ENCODE measurements at regions not wholly inside any gene's neighbourhood (a gene's known extent, or its start where the extent isn't known, plus 50 kb on each side); places are given as distances from the start of the nearest gene placed in this dataset.

DNA sequence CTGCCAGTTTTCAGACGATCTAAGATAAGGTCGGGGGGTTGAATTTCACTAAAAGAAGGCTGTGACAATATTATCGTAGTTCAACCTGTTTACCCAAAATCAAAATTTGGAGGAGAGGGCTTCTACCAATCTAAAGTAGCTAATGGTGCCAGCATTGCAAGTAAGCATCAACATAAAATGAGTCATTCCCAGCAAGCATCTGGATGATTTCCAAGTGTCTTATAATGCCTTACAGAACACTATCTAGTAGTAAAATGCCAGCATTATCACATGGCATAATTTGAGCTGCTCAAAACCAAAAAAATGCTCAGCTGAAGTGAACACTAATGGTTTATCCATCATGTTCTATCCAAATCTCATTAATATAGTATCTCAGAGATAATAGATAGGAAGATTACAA, 1193.9 kb downstream of the DNAJB9 start:
- H3K4me1 ChIP-seq: no peaks in the 10 kb centered on the region
- H3K27ac ChIP-seq: no peak overlapping the region
- no peak overlapping the region for H3K4me3 ChIP-seq (replicated peaks in 1 of 3)
- no peaks in the 10 kb centered on the region for H3K27me3 ChIP-seq
- no peak for TF ChIP-seq POLR2A (IDR thresholded peaks at IDR 0.05)
- TF ChIP-seq, protein P1, sequence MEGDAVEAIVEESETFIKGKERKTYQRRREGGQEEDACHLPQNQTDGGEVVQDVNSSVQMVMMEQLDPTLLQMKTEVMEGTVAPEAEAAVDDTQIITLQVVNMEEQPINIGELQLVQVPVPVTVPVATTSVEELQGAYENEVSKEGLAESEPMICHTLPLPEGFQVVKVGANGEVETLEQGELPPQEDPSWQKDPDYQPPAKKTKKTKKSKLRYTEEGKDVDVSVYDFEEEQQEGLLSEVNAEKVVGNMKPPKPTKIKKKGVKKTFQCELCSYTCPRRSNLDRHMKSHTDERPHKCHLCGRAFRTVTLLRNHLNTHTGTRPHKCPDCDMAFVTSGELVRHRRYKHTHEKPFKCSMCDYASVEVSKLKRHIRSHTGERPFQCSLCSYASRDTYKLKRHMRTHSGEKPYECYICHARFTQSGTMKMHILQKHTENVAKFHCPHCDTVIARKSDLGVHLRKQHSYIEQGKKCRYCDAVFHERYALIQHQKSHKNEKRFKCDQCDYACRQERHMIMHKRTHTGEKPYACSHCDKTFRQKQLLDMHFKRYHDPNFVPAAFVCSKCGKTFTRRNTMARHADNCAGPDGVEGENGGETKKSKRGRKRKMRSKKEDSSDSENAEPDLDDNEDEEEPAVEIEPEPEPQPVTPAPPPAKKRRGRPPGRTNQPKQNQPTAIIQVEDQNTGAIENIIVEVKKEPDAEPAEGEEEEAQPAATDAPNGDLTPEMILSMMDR (IDR thresholded peaks at IDR 0.05): no peak
- H3K36me3 ChIP-seq: no peaks in the 10 kb centered on the region
- intact Hi-C loops (cut with DNase I): no loop called here
- no peaks in the 10 kb centered on the region for H3K9me3 ChIP-seq
- 89 to 95% methylated on average over 3 of the region's 3 CpGs for WGBS, 2 donors
- DNase-seq: no peak

DNA sequence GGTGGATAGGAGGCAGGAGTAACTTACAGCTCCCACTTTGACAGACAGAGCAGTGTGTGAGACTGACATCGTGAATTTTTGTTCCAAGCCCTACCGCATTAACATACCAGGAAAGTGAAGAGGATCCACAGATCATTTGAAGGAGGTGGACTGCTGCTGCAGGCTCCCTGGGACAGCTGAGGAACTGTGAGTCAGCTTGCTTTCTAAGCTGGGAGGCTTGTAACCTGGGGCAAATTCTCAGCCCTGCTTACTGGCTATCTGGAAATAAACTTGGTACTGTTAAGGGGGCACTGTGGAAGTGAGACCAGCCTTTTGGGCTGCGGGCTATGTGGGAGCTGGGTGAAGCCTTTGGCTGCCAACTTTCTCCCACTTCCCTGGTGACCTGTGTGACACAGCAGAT, 1202.5 kb downstream of the DNAJB9 start:
- no peak overlapping the region for H3K4me3 ChIP-seq (replicated peaks in 1 of 3)
- intact Hi-C loops (cut with DNase I): no loop called here
- no peaks in the 10 kb centered on the region for H3K4me1 ChIP-seq
- H3K27me3 ChIP-seq: no peaks in the 10 kb centered on the region
- WGBS, 2 donors: 70 to 82% methylated on average over 3 of the region's 3 CpGs
- no peaks in the 10 kb centered on the region for H3K36me3 ChIP-seq
- no peak overlapping the region for H3K27ac ChIP-seq
- TF ChIP-seq, protein P1 (IDR thresholded peaks at IDR 0.05): no peak
- TF ChIP-seq POLR2A (IDR thresholded peaks at IDR 0.05): no peak
- no peaks in the 10 kb centered on the region for H3K9me3 ChIP-seq
- DNase-seq: no peak

DNA sequence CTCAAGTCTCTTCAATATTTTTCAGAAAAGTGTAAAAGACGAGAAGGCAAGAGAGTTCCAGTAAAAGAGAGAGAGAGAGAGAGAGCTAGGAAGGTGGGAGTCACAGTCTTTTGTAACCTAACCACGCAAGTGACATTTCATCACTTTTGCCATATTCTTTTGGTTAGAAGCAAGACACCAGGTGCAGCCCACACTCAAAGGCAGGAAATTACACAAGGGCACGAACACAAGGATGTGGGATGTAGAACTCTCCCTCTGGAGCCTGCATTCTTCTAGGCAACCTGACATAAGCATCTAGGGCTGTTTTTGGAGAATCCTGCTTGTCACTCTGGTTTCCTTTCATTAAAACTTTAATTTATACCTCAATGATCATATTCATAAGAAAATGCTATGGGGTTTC, 1213.1 kb downstream of the DNAJB9 start:
- Histone ChIP-seq H3K4me1 (no peaks in the 10 kb centered on the region), H3K4me3 (replicated peaks in 1 of 3) (no peak overlapping the region), H3K9me3 (no peaks in the 10 kb centered on the region), H3K36me3 (no peaks in the 10 kb centered on the region), H3K27ac (no peak overlapping the region), H3K27me3 (no peaks in the 10 kb centered on the region)
- TF ChIP-seq, protein P1 (IDR thresholded peaks at IDR 0.05): no peak
- TF ChIP-seq POLR2A (IDR thresholded peaks at IDR 0.05): no peak
- no peak for DNase-seq
- intact Hi-C loops (cut with DNase I): no loop called here
- WGBS, 2 donors: 71 to 82% methylated on average over 3 of the region's 3 CpGs

DNA sequence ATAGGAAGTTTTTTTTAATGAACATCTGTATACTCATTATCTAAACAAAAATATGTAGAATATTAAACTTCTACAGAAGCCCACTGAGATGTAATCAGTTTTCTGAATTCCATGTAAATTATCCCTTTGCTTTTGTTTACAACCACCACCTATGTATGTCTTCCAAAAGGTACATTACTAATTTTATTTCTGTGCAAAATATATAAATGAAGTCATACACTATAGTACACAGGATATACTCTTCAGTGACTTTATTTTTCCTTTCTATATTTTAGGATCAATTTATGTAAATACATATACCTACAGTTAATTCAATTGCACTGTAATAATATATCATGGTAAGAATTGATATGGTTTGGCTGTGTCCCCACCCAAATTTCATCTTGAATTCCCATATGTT, 1236.9 kb downstream of the DNAJB9 start:
- no peak for DNase-seq
- TF ChIP-seq, protein P1 (IDR thresholded peaks at IDR 0.05): no peak
- no peak for TF ChIP-seq POLR2A (IDR thresholded peaks at IDR 0.05)
- H3K36me3 ChIP-seq: no peaks in the 10 kb centered on the region
- no peak overlapping the region for H3K27ac ChIP-seq
- no peaks in the 10 kb centered on the region for H3K27me3 ChIP-seq
- H3K4me1 ChIP-seq: no peaks in the 10 kb centered on the region
- intact Hi-C loops (cut with DNase I): no loop called here
- H3K9me3 ChIP-seq: no peaks in the 10 kb centered on the region
- H3K4me3 ChIP-seq (replicated peaks in 1 of 3): no peak overlapping the region

DNA sequence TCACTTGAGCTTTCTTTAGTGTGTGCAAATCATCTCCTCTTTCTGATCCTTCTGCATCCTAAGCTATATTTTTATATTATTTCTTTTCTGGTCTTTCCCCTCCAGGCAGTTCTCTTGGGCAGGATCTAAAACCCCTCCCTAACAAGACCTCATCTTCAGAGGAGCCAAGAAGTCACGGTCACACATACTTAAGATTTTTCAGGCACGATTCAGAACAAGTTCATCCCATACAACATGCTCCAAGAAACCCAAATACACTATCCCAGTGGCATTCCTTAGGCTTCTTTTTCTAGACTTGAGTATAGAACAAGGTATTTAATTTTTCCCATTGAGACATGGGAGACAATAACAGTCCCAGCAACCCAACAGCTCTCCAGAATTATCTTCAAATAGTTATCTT, 1251.5 kb downstream of the DNAJB9 start:
- intact Hi-C loops (cut with DNase I): no loop called here
- H3K36me3 ChIP-seq: no peaks in the 10 kb centered on the region
- no peaks in the 10 kb centered on the region for H3K27me3 ChIP-seq
- H3K4me3 ChIP-seq (replicated peaks in 1 of 3): no peak overlapping the region
- no peak overlapping the region for H3K27ac ChIP-seq
- TF ChIP-seq, protein P1 (IDR thresholded peaks at IDR 0.05): no peak
- no peak for TF ChIP-seq POLR2A (IDR thresholded peaks at IDR 0.05)
- H3K4me1 ChIP-seq: no peaks in the 10 kb centered on the region
- 77 to 82% methylated on average over 2 of the region's 2 CpGs for WGBS, 2 donors
- no peaks in the 10 kb centered on the region for H3K9me3 ChIP-seq
- no peak for DNase-seq

All from thyroid gland (tissue), 4 donors.